OCI-M2 (cell line): ENCODE measurements at regions not wholly inside any gene's neighbourhood (a gene's known extent, or its start where the extent isn't known, plus 50 kb on each side); places are given as distances from the start of the nearest gene placed in this dataset.
"Not testable (repeated sequence)": the region's sequence is repeated elsewhere in the genome, so short reads cannot be mapped to it uniquely, and the experiment has no call there.

Source experiments
- DNase-seq: peaks from one replicate; lab custom pipeline; 2025; ENCODE audit not compliant: unreplicated experiment; lab: John Stamatoyannopoulos, UW

DNA sequence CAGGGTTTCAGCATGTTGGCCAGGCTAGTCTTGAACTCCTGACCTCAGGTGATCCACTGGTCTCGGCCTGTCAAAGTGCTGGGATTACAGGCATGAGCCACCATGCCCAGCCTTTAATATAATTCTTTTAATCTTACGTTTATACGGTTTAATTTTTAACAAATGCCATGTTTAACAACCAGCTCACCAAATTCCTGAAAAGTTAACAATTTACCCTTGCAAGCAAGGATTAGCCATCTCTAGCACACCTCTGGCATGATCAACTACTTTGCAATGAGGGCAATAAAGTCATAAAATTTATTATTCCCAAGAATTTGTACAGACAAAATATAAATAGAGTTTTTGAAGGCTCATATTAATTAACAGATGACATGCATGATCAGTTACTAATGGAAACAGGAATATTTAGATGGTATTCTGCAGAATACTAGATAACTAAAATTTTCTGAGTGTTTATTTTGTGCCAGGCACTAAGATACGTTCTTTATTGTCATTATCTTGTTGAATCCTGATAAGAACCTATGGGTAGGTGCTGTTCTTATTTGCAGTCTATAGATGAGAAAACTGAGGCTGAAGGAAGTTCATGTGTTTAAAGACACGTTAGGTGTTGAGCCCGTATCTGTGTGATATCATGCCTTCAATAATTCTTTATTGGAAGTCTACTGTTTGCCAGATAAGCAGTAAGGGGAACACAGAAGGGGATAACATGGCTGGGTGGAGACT is 190.1 kb downstream of the CDCA7 start:
- no peak for DNase-seq

DNA sequence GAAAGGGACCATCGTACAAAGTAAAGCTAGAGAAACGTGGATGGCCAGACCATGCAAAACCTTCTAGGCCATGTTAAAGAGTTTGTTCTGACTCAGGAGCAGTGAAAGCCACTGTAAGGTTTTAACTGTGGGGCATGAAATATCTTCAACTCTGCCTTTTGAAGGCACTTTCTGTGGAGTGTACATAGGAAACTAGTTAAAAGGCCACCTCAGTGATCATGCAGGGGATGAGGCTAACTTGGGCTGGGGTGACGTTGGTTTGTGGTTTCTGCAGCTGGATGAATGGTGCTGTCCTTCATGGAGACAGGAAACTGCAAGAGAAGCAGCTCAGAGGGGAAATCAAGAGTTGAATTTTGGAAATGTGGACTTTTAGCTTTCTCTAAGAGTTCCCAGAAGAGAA is 190.7 kb downstream of the CDCA7 start:
- DNase-seq, result no peak

DNA sequence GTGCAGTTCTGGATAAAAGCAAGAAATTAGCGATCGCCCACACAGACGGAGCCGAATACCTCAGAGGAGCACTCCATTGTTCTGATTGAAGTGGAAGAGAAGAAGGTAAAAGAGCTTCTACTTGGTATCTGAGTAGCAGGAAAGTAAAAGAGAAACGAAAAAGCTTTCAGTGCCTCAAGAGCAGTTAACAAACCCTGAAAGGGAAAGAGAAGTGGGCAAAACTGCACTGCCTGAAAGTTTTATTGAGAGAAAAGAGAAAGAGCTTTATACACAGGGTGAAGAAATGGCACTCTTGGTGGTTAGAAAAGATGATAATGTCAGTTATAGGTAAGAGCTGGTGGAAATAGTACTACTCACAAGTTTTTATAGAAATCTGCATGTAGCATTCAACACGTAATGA is 192.8 kb downstream of the CDCA7 start:
- no peak for DNase-seq

DNA sequence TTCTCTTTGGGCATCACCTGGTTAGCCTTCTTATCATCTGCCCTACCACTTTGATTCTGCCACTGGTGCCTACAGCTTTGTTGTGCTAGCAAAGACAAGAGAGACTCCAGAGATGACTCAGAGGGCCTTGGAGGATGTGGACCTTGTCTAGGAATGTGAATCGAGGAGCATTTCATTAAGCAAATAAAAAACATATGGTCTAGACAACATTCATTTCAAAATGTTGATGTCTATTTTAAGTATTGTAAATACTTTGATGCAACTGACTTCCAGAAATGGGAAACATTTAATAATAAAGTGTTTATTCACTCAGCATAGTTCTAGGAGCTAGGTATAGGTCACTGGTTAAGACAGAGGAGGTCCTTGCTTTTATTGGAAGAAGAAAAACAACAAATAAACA is 195.5 kb downstream of the CDCA7 start:
- no peak for DNase-seq

DNA sequence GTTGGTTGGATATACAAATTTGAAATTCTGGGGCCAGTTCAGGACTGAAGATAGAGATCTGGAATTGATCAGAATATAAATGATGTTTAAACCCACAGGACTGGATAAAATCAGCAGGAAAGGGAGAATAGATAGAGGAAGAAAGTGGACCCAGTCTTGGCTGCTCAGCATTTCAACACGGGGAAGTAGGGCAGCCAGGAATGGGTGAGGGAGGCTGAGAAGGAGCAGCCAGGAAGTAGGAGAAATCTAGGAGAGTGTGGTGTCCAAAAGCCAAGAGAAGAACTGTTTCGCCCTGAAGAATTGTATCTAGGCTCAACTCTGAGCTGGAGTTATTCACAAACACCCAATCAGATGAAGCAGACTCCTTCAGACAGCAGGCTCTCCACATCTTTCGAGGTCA is 197.9 kb downstream of the CDCA7 start:
- DNase-seq, result no peak

DNA sequence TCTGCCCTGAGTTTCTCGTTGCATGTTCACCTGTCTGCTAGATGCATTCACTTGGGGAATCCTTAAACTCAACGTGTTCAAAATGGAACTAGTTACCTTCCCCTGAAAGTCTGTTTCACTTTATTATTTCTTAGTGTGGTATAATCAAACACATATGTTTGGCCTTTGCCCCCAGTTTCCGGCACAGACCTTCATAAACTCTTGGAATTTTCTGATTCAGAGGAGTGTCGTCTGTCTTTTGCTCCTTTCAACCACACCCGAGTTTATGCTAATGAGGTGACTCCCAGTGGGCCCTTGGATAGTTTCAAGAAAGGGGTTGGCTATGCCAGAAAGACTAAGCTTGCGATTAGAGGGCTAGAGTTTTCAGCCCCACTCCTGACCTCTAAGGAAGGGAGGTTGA is 198.9 kb downstream of the CDCA7 start:
- no peak for DNase-seq

DNA sequence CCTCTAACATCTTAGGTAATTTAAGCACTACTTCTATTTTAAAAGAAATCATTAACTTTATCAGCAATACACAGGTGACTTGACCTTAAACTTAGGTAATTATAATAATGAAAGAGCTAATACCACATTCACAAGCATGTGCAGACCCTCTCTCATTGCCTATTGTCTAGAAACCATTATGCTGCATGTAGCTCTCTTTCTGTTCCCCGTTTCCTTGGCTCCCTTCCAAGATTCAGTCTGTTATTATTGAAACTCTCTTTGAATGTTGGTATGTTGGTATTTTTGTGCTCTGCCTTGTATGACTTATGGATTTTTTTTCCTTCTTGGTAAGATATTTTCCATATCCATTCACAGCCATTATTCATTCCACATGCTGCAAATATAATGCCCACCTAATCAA is 201.2 kb downstream of the CDCA7 start:
- no peak for DNase-seq

DNA sequence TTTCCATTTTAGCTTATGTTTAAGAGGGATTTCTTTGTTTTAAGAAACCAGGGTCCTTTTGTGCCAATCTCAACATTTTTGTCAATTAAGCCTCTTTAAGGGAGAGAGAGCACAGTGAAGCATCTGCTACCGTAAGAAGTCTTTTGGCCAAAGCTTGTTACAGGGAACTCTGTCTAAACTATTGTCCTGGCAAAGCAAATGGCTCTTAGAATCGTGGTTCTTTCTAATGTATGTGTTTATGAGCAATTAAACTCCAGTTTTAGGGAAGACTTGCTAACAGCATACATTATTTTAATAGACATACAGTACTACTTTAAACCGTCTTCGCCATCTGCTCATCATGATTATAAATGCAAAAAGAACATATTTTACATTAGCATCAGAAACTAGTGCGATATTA is 202.1 kb downstream of the CDCA7 start:
- no peak for DNase-seq

DNA sequence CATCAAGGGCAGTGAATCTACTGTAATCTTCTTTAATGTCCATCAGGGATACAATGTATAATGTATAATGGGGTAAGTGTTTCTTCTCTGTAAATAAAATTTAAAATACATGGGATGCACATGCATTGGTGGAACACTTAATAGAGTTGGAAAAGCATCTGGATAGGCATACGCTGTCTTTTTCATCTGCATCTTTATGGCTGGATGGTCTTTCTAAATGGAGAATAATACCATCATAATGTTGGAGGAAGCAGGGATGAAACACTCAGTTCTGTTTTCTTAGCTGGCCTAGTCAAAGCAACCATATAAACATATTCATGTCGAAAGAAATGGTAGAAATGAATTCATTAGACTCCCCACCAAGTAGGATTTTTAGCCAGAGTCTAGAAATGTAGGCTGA is 202.8 kb downstream of the CDCA7 start:
- DNase-seq, result no peak

DNA sequence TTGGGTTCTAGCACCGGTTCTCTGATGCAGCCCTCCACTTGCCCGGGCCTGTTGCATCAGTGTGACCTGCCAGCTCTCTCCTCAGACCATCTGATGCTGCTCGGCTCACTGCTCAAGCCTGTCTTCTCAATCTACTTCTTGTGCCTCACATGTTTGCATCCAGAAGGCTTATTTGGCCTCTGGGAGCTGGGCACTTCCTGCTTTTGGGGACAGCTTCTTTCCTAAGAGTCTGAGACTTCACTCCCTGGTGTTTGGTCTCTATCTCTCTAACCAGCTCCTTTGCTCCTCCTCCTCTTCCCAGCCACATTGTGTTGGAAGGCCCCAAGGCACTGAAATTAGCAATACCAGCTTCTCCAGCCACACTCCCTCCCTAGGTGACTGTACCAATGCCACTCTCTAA is 212.8 kb downstream of the CDCA7 start:
- no peak for DNase-seq

DNA sequence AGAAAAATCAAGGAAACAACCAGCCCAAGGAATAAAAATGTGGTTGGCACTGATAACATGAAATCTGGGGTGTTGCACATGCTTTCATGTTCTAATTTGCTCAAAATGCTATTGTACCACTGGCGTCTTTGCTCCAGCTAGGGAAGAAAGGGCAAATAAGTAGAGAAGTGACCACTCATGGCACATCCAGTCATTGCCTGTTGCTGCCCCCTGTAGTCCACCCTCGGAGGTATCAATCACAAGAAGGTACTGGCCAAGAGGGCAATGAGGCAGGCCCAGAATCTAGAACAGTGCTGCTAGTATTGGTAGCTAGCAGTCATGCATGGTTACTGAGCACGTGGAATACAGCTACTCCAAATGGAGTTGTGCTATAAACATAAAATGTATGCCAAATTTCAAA is 213.4 kb downstream of the CDCA7 start:
- DNase-seq, result no peak

DNA sequence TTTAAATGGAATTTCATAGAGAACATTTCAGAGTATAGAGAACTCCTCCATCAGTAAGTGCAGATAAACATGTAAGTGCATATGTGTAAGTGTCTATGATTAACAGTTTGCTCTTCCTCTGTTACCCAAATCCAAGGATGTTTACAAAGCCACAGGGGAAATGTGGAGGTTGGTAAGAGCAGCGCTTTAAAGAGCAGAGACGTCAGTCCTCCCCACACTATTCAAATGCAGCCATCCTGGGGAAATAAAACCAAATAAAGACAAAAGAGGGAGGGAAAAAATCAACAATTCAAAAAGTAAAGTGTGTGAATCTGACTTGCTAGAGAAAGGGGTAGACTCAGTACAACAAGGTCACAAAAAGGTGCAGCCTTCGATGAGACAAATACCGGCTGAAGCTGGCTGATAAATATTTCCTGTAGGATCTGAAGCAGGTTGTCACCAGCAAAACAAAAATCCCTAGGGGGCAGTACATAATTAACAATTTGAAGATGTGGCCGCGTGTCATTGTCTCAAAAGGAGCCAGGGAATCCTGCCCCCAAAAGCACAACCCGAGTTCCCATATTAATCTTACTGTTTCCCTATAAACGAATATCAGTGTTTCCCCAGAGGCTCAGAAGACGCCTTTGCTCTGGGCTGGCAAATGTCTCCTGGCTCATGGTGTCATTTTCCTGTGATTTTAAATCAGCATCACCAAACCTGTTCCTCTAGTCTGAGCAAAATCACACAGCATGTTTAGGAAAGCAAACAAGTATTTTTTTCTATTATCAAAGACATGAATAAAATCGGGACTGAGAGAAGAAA is 216.5 kb downstream of the CDCA7 start:
- DNase-seq, result no peak

DNA sequence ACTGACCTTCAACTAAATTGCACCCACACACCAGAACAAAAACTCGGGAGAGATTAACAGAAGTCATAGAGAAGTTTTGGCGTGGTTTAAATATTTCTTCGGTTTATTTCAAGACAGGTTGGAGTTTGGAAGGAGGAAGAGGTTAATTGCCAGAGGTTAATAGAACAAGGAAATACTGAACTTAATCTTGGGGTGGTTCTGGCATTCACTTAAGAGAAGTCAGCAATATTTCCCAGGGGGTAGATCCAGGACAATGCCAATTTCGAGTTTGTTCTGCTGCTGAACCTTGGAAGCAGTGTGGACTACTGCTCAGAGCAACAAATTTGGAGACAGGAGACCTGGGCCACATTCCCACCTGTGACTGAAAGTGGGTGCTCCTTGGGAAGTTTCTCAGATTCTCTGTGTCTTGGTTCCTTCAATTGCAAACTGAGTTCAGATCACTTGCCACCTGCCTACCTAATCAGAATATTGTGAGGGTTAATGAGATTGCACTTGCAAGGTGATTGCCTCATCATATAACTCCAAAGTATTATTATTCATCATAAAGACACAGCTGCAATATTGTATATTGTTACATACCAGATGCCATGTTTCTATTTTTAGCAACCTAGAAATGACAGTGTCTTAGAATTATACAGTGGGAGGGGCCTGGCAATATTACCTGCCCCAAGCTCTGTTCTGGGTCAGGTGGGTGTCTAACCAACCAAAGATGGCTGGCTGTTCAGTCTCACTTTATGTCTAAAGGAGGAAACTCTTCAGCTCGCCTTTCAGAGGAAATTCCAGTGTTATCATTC is 217.4 kb downstream of the CDCA7 start:
- DNase-seq, result no peak

DNA sequence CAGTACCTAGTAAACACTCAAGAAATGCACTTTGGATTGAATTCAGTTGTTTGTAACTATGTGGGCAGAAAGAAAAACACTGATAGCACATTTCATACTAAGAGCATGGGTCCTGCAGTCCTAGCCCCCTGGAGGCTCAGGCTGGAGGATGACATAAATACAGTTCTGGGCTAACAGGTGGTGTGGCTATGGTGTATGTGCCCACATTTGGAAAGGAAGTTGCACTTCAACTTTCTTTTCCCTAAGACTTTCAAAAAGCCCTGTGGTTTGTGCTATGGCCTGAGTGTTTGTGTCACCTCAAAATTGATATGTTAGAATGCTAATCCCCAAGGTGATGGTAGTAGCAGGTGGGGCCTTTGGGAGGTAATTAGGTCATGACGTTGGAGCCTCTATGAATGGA is 218.2 kb downstream of the CDCA7 start:
- no peak for DNase-seq

DNA sequence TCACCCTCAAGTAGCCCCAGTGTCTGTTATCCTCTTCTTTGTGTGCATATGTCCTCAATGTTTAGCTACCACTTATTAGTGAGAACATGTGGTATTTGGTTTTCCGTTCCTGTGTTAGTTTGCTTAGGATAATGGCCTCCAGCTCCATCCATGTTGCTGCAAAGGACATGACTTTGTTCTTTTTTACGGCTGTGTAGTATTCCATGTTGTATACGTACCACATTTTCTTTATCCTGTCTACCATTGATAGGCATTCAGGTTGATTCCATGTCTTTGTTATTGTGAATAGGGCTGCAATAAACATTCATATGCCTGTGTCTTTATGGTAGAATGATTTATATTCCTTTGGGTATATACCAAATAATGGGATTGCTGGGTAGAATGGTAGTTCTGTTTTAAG is 219.1 kb downstream of the CDCA7 start:
- DNase-seq, result not testable (repeated sequence)

DNA sequence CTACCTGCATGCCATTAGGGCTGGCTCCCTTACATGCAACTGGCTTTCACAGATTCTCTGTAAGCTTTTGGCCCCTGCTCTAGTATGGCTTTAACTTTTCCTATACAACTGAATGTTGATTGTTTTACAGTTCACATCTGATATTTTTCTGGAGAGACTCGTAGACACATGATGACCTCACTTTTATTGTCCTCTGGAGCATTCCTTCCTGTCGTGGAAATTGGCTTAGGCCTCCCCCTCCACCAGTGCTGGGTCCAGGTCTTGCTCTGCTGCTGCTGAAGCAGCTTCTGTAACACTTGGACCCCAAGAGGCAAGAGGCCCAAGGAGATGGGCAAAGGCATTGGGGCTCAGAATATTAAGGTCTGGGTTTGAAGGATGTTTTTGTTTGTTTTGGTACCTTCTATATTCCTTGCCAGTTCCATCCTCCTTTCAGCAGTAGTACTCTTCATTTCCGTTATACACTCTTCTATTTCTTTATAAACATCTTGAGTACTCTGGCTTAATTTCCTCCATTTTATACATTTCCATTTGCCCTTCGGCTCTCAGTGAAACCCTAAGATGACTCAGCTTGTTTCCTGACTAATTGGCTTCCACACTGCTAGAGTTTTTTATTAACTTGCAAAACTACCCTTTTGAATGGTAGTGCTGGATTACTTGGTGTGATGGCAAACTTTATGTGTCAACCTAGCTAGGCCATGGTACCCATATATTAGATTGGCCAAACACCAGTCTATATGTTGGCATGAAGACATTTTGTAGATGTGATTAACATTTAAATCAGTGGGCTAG is 219.8 kb downstream of the CDCA7 start:
- DNase-seq, result no peak

DNA sequence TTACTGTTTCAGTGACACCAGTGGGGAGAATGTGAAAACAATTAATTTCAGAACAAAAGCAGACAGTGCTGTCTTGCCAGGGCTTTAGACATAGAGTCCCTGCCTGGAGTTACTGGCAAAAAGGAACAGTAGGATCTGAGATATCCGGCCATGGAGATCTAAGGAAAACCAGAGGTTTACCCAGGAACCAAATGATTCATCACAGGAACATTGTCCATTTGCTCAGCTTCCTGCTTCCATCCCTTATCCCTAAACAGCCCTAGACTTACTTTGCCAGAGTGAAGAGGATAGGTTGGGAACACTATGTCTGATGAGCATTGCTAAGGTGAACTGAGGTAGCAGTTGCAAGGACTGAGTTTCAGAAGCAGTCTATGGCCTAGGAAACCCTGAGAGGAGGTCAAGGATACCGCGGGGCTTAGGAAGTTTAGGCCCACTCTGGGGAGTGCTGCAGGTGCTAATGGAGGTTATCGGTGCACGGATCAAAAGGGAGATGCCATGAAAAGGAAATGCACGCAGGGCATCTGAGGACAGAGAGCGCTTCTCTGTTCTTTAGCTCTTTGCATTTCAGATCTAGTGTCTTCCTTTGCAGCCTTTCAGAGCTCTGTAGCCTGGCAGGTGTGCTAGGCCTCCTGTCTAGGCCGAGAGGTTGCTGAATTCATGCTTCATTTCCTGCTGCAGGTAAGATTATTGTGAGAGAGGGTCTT is 223.9 kb downstream of the CDCA7 start:
- no peak for DNase-seq

DNA sequence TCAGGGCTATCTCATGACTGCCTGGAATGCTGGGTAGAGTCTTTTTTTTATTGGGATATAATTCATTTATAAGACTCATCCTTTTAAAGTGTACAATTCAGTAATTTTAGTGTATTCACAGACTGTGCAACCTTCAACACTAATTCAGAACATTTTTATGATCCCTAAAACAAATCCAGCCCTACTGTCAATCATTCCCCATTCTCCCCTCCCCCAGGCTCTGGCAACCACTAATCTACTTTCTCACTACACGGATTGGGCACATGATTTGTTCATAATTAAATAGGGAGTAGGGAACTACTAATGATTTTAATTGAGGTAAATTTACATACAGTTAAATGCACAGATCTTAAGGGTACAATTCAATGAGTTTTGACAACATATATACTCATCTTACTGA is 225.7 kb downstream of the CDCA7 start:
- DNase-seq, result no peak

DNA sequence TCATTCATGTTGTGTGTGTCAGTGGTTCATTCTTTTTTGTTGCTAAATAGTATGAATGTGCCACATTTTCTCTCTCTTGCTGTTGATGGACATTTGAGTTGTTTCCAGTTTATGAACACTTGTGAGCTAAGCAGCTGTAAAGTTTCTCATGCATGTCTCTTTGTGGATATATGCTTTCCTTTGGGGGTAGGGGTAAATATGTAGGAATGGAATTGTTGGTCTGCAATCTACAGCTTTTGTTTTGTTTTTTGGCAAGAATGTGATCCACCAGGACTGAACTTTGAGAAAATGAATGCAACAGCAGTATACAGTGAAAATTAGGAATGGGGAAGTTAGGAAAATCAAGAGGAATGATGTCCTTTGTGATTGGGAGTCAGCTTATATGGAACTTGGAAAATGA is 226.3 kb downstream of the CDCA7 start:
- DNase-seq, result no peak

DNA sequence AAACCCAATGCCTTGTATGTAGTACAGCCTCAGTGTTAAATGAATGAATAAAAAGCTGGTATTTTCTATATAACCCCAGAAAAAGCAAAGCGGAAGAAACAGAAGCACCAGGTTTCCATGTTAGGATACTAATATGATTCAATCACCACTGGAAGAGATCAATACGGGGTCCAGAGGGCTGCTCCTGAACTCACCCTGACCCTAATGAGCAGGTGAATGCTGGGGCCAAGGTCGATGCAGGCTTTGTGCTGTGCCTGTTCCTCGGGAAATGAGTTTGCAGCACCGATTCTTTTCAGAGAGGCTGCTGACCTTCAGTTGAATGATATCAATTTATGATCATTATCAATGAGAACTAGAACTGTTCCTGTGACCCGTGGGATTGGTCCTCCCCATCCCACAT is 228.5 kb downstream of the CDCA7 start:
- no peak for DNase-seq

DNA sequence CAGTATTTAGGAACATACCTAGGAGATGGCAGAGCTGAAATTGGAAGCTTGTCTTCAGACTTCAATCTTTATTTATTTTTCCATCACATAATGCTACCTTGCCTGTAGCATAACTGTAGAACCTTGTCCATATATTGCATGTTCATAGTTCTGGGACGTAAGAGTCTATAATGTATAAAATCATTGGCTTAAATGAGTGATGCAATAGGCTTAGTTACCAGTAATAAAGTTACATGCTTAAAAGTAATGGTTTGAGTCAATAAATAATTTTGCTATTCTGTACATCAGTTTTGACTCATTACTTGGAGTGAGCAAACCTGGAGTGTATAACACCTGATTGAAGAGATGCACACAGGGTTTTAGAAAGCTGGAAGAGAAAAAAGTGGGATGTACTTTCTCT is 229.3 kb downstream of the CDCA7 start:
- no peak for DNase-seq
